HK-2 (cell line): ENCODE measurements at regions not wholly inside any gene's neighbourhood (a gene's known extent, or its start where the extent isn't known, plus 50 kb on each side); places are given as distances from the start of the nearest gene placed in this dataset.
"Not testable (repeated sequence)": the region's sequence is repeated elsewhere in the genome, so short reads cannot be mapped to it uniquely, and the experiment has no call there.

Experiments
- DNase-seq: peaks from one replicate; pipeline ENCODE4 v3.0.0-alpha.2; 2018; ENCODE audit not compliant: unreplicated experiment

GRCh38 chr4:170194794-170195193 is 105.0 kb upstream of the AADAT start:
- not testable (repeated sequence) for DNase-seq

GRCh38 chr4:170193496-170193895 is 103.7 kb upstream of the AADAT start:
- no peak for DNase-seq

GRCh38 chr4:170190265-170190664 is 100.5 kb upstream of the AADAT start:
- no peak for DNase-seq

GRCh38 chr4:170170861-170171260 is 81.1 kb upstream of the AADAT start:
- DNase-seq, result no peak

- DNase-seq, result no peak
These were observed 79.9 kb upstream of the AADAT start for GRCh38 chr4:170169699-170170098.

GRCh38 chr4:170167678-170168077 is 77.9 kb upstream of the AADAT start:
- DNase-seq, result no peak

- not testable (repeated sequence) for DNase-seq
These were observed 76.4 kb upstream of the AADAT start for GRCh38 chr4:170166193-170166592.

- no peak for DNase-seq
These were observed 72.7 kb upstream of the AADAT start for GRCh38 chr4:170162416-170162815.

GRCh38 chr4:170157670-170158069 is 67.9 kb upstream of the AADAT start:
- DNase-seq, result no peak

GRCh38 chr4:170145120-170145519 is 55.4 kb upstream of the AADAT start:
- DNase-seq, result no peak

- DNase-seq, result no peak
These were observed 50.0 kb upstream of the AADAT start for GRCh38 chr4:170139764-170140163.
